Upper lobe of left lung (tissue), 6 donors: ENCODE measurements at regions not wholly inside any gene's neighbourhood (a gene's known extent, or its start where the extent isn't known, plus 50 kb on each side); places are given as distances from the start of the nearest gene placed in this dataset.
"Not testable (repeated sequence)": the region's sequence is repeated elsewhere in the genome, so short reads cannot be mapped to it uniquely, and the experiment has no call there.

Experiments
- ATAC-seq, 2 donors: fragments of 200-7000 bp; cut with Tn5 transposase; one replicate each; pipeline ENCODE4 v1.9.1; 2022; ENCODE audit warnings: mild to moderate bottlenecking in 2 of 2, moderate library complexity in 2 of 2; ENCODE audit not compliant: low FRiP score in 2 of 2
- DNase-seq, 2 donors: peaks; one replicate each; pipeline ENCODE4 v3.0.0-alpha.2; 2019 to 2020
- H3K27ac ChIP-seq, 4 donors: fragments of 200-600 bp; sonication (generic); one replicate each; pipeline ENCODE4 v1.5.1; 2016 to 2019
- H3K27me3 ChIP-seq, 4 donors: fragments of 200-600 bp; sonication (generic); one replicate each; pipeline ENCODE4 v1.5.1; 2017 to 2019
- H3K36me3 ChIP-seq, 4 donors: fragments of 200-600 bp; sonication (generic); one replicate each; pipeline ENCODE4 v1.5.1; 2016 to 2019
- H3K4me1 ChIP-seq, 4 donors: fragments of 200-600 bp; sonication (generic); one replicate each; pipeline ENCODE4 v1.5.1; 2018 to 2019
- H3K4me3 ChIP-seq, 4 donors: fragments of 200-600 bp; sonication (generic); one replicate each; pipeline ENCODE4 v1.5.1; 2017 to 2019; ENCODE audit warnings: mild to moderate bottlenecking in 2 of 4, moderate library complexity in 1 of 4
- H3K9me3 ChIP-seq, 4 donors: fragments of 200-600 bp; sonication (generic); one replicate each; pipeline ENCODE4 v1.5.1; 2018 to 2019
- CTCF ChIP-seq, 6 experiments: fragments of 450-650 bp in 4 of 6; fragments of 200-600 bp in 2 of 6; sonication (generic) in 2 of 6; IDR thresholded peaks; one replicate each; pipeline ENCODE4 v1.5.1; 2016 to 2019; ENCODE audit warnings: antibody characterized with exemption in 6 of 6
- WGBS, 2 donors: methylation state at CpG; one replicate each; pipeline ENCODE4 v1.1.5; 2017 to 2018; 5-methylcytosine and 5-hydroxymethylcytosine counted together
- donor health status: DM: no; HTN: no; CAD: no; lungs with moderate emphysema.
- donor health status: DM: no; HTN: yes; CAD: no; lungs with severe emphysema.

DNA sequence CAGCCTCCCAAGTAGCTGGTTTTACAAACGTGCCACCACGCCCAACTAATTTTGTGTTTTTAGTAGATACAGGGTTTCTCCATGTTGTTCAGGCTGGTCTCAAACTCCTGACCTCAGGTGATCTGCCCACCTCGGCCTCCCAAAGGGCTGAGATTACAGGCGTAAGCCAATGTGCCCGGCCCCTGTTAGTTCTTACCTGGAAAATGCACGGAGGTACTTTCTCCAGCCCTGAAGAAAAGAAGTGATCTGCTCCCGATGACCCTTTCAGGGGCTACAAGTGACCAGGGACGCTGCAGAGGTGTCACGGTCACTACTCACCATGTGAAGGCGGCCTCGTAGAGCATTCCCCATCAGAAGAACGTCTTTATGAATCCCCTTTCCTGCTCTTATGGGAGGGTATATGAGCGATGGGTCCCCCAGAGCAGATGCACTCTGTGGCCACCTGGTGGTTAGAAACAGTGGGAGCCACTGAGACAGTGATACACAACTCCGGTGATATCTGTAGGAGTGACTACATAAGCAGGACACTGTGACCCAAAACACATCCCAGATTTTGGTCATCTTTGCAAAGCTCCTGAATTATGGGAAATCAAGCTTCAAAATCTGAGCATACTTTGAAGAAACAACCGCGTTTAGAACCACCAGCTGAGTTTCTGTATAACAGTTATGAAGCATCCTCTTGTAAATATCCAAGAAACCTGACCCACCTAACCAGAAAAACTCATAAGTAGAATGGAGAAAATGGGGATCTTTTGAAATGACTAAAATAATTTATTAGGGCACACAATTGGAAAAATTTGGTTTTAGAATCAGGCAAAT is 102.7 kb upstream of the NBPF11 start:
- not testable (repeated sequence) for DNase-seq, H3K4me1 ChIP-seq, H3K27ac ChIP-seq, H3K36me3 ChIP-seq, H3K27me3 ChIP-seq, H3K4me3 ChIP-seq, H3K9me3 ChIP-seq
- peak in 5 of 6 experiments; percentile 29 to 56 (median 43) for TF ChIP-seq CTCF (IDR thresholded peaks at IDR 0.05)
- WGBS, 2 donors, result 45 to 58% methylated on average over 10 to 16 of the region's 16 CpGs
- peak in 1 of 2 donors; percentile 52 for ATAC-seq

GRCh38 chr1:148253808-148254207 is 101.7 kb upstream of the NBPF11 start:
- H3K27me3 ChIP-seq, H3K4me3 ChIP-seq, DNase-seq, H3K36me3 ChIP-seq, H3K9me3 ChIP-seq, H3K4me1 ChIP-seq, ATAC-seq, H3K27ac ChIP-seq: not testable (repeated sequence)
- WGBS, 2 donors, result 33 to 50% methylated on average over 1 of the region's 2 CpGs

- not testable (repeated sequence) for H3K4me3 ChIP-seq, H3K27me3 ChIP-seq, H3K9me3 ChIP-seq, H3K4me1 ChIP-seq, H3K36me3 ChIP-seq, ATAC-seq, DNase-seq, H3K27ac ChIP-seq
- WGBS, 2 donors, result 78% methylated on average over 1 of the region's 2 CpGs; no CpG with 5 or more reads in 1 of the 2 donors
Measured at GRCh38 chr1:148248798-148249197, 96.7 kb upstream of the NBPF11 start.

- peak; percentile 67 to 72 for ATAC-seq
- not testable (repeated sequence) for H3K4me1 ChIP-seq, H3K36me3 ChIP-seq, H3K9me3 ChIP-seq, H3K27me3 ChIP-seq, H3K27ac ChIP-seq, H3K4me3 ChIP-seq
- peak in 1 of 2 donors; percentile 50 for DNase-seq
- WGBS, 2 donors, result 53% methylated on average over 27 of the region's 46 CpGs; no CpG with 5 or more reads in 1 of the 2 donors
Measured at GRCh38 chr1:148246258-148246861, 94.3 kb upstream of the NBPF11 start.

DNA sequence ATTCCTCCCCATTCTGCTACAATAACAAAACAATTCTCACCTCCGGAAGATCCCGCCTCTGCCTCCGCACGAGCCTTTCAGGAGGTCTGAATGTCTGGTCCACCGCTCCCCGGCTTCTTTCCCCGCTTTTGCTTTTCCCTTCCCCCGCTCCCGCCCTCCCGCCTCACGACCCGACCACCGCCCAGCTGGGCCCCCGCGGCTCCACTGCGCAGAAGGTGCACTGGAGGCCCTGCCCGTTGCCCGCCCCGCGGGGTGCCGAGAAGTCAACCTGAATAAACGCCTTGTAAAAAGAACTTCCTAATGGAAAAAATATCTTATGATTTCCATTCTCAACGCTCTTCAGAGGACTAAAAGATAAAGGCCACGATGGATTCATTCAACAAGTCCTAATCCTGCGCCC is 93.8 kb upstream of the NBPF11 start:
- not testable (repeated sequence) for H3K9me3 ChIP-seq, H3K4me3 ChIP-seq, H3K27me3 ChIP-seq, H3K27ac ChIP-seq, H3K36me3 ChIP-seq, H3K4me1 ChIP-seq
- WGBS, 2 donors, result 35% methylated on average over 5 of the region's 25 CpGs; no CpG with 5 or more reads in 1 of the 2 donors
- peak in 1 of 2 donors; percentile 16 for ATAC-seq
- DNase-seq, result peak in 1 of 2 donors; percentile 52

- DNase-seq, ATAC-seq: not testable (repeated sequence)
Measured at GRCh38 chr1:148245443-148245842, 93.4 kb upstream of the NBPF11 start.

DNA sequence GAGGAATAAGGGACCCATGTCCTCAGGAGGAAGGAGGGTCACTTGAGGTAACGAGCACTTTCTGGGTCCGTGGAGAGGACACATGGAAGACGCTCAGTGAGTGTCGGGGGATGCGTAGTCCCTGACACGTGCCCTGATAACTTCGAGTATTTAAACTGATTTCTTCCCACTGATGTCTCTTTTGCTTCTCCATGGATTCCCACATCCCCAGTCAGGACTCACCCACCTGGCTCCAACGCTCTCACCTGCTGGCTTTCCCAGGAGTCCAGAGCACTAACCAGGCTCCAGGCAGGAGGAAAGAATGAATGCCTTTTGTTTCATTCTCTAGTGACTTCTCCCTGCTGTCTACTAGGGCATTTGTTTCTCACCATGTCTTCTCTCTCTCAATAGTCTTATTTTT is 81.2 kb upstream of the NBPF11 start:
- not testable (repeated sequence) for H3K27ac ChIP-seq, H3K36me3 ChIP-seq, H3K9me3 ChIP-seq, ATAC-seq, DNase-seq, H3K4me1 ChIP-seq, H3K4me3 ChIP-seq, H3K27me3 ChIP-seq
- WGBS, 2 donors, result 94% methylated on average over 8 of the region's 8 CpGs; no CpG with 5 or more reads in 1 of the 2 donors

More at GRCh38 chr1:148245443-148245842, 93.4 kb upstream of the NBPF11 start:
- not testable (repeated sequence) for H3K27ac ChIP-seq, H3K27me3 ChIP-seq, H3K4me3 ChIP-seq, H3K36me3 ChIP-seq, H3K4me1 ChIP-seq, H3K9me3 ChIP-seq
- WGBS, 2 donors, result no CpG with 5 or more reads among the region's 6 CpGs

GRCh38 chr1:148228846-148229245 is 76.8 kb upstream of the NBPF11 start:
- not testable (repeated sequence) for DNase-seq, H3K9me3 ChIP-seq, H3K4me3 ChIP-seq, H3K36me3 ChIP-seq, H3K4me1 ChIP-seq, ATAC-seq, H3K27ac ChIP-seq, H3K27me3 ChIP-seq
- 85 to 88% methylated on average over 3 to 4 of the region's 5 CpGs for WGBS, 2 donors

DNA sequence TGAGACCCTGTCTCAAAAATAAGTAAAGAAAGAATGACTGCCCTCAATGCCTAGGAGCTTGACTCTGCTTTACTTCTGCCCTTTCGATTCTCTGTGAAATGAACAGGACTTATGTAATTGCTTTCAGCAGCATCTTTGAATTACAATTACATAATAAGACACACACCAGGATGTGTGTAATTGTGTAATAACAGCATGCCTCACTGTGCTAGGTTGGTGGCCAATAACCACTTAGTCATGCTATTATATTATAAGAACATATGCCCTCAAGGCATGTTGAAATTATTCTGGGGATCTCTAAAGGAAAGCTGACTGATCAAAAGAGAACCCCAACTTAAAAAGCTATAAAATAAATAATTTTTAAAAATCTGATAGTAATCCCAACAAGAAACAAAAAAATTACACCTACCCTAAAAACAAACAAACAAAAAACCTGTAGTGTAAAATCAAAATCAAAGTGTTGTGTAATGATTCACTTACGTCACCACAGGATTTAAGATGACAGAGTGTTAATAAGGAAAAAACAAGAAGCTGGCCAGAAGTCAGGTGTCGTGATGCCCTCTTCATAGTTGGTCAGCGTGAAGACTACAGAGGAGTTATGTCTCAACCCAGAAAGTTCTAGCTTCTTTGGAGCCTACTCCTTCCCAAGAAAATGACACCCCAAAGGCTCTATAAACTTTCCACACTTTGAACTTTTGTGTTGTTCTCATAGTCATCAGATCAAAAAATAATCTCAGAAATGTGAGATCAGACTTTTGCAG is 70.5 kb upstream of the NBPF11 start:
- H3K9me3 ChIP-seq, H3K27me3 ChIP-seq, DNase-seq, H3K27ac ChIP-seq, H3K4me1 ChIP-seq, H3K36me3 ChIP-seq, H3K4me3 ChIP-seq: not testable (repeated sequence)
- WGBS, 2 donors, result no CpG with 5 or more reads among the region's 4 CpGs
- ATAC-seq, result peak in 1 of 2 donors; percentile 38

- not testable (repeated sequence) for H3K9me3 ChIP-seq, H3K27ac ChIP-seq, DNase-seq, H3K4me1 ChIP-seq, H3K4me3 ChIP-seq, H3K36me3 ChIP-seq, ATAC-seq, H3K27me3 ChIP-seq
- no CpG with 5 or more reads among the region's 4 CpGs for WGBS, 2 donors
Measured at GRCh38 chr1:148221593-148221992, 69.5 kb upstream of the NBPF11 start.

DNA sequence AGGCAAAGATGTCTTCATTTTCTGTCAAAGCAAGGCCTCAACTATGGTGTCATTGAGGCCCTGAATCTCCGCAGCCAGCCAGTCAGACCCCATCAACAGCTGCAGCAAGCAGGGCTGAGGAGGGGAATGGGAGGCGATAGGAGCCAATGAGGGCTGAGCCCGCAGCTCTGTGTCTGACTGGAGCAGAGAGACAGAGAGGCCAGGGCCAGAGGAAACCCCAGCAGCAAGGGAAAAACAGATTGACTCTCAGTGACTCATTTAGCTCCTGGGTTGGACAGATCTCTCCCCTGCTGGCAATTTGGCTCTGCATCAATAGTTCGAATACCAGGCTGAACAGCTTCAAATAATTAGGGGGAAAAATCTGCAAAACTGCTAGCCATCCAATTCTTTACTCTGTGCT is 67.1 kb upstream of the NBPF11 start:
- not testable (repeated sequence) for H3K4me3 ChIP-seq, H3K9me3 ChIP-seq, H3K36me3 ChIP-seq, H3K27me3 ChIP-seq, H3K27ac ChIP-seq, ATAC-seq, H3K4me1 ChIP-seq, DNase-seq
- WGBS, 2 donors, result no CpG with 5 or more reads among the region's 4 CpGs

- not testable (repeated sequence) for DNase-seq, H3K27ac ChIP-seq, H3K4me3 ChIP-seq, H3K9me3 ChIP-seq, H3K36me3 ChIP-seq, H3K4me1 ChIP-seq, H3K27me3 ChIP-seq
- no CpG with 5 or more reads among the region's 2 CpGs for WGBS, 2 donors
- peak in 1 of 2 donors; percentile 43 for ATAC-seq
Measured at GRCh38 chr1:148211191-148211590, 59.1 kb upstream of the NBPF11 start.
